SK-N-DZ (cell line): ENCODE measurements at regions not wholly inside any gene's neighbourhood (a gene's known extent, or its start where the extent isn't known, plus 50 kb on each side); places are given as distances from the start of the nearest gene placed in this dataset.
"Not testable (repeated sequence)": the region's sequence is repeated elsewhere in the genome, so short reads cannot be mapped to it uniquely, and the experiment has no call there.

Experiments
- DNase-seq: peaks from one replicate; pipeline ENCODE4 v3.0.0-alpha.2; 2015; ENCODE audit warnings: low spot score

DNA sequence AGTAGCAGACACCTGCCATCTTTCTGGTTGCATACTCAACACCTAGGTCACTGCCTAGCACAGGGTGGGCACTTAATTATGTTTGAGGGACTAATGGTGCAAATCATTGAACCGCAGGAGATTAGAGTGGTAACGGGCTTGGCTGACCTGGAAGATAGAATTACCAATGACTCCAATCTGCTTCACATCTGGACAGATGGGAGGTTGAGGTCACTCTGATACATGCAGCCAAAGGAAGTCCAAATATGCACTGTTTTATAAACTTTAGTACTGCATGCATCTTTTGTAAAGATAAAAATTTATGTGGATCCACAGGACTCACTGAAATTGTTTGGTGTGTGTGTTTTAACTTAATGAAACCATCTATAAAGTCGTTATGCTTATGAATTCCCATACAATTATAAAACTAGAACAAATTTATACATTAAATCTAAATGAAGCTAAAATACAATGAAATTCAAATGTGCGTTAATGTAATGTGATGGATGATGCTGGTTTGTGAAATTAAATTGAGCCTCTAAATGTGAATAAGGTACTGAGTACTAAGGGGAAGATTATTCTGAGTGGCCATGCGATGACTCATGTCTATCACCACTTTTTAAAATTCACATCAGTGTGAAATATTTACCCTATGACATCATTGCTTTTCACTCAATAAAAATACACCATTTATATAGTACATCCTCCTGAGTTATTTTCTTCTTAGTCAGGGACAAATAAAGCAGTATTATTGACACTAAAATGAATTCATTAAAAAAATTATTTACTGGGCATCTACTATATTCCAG lies 224.7 kb upstream of the FAM78B start:
- DNase-seq = no peak

- no peak for DNase-seq
Measured at GRCh38 chr1:166395729-166396128, 228.9 kb upstream of the FAM78B start.

GRCh38 chr1:166409253-166410082 lies 242.7 kb upstream of the FAM78B start:
- not testable (repeated sequence) for DNase-seq

DNA sequence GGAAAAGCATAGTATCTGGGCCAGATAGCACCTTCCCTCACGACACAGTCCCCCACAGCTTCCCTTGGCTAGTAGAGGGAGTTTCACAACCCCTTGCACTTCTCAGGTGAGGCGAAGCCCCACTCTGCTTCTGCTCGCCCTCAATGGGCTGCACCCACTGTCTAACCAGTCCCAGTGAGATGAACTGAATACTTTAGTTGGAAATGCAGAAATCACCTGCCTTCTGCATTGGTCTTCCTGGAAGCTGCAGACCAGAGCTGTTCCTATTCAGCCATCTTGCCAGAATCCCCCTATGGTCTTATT lies 243.2 kb upstream of the FAM78B start:
- DNase-seq = no peak

DNA sequence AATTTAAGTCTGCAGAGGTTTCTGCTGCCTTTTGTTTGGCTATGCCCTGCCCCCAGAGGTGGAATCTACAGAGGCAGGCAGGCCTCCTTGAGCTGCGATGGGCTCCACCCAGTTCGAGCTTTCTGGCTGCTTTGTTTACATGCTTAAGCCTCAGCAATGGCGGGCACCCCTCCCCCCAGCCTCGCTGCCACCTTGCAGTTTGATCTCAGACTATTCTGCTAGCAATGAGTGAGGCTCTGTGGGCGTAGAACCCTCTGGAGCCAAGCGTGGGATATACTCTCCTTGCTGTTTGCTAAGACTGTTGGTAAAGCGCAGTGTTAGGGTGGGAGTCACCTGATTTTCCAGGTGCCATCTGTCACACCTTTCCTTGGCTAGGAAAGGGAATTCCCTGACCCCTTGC lies 250.0 kb upstream of the FAM78B start:
- DNase-seq = not testable (repeated sequence)

GRCh38 chr1:166418344-166418933 lies 251.6 kb upstream of the FAM78B start:
- no peak for DNase-seq

DNA sequence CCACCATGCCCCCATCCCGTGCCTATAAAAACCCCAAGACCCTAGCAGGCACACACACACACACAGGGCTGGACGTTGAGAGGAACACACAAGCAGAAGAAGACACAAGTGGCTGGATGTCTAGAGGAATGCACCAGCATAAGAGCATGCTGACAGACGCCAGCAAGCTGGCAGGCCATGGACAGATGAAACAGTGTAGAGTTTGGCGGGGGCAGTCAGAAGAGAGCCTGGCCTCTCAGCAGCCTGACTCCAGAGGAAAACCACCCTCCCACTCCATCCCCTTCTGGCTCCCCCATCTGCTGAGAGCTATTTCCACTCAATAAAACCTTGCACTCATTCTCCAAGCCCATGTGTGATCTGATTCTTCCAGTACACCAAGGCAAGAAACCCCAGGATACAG lies 255.8 kb upstream of the FAM78B start:
- DNase-seq = not testable (repeated sequence)

GRCh38 chr1:166432655-166433054 lies 265.9 kb upstream of the FAM78B start:
- no peak for DNase-seq

DNA sequence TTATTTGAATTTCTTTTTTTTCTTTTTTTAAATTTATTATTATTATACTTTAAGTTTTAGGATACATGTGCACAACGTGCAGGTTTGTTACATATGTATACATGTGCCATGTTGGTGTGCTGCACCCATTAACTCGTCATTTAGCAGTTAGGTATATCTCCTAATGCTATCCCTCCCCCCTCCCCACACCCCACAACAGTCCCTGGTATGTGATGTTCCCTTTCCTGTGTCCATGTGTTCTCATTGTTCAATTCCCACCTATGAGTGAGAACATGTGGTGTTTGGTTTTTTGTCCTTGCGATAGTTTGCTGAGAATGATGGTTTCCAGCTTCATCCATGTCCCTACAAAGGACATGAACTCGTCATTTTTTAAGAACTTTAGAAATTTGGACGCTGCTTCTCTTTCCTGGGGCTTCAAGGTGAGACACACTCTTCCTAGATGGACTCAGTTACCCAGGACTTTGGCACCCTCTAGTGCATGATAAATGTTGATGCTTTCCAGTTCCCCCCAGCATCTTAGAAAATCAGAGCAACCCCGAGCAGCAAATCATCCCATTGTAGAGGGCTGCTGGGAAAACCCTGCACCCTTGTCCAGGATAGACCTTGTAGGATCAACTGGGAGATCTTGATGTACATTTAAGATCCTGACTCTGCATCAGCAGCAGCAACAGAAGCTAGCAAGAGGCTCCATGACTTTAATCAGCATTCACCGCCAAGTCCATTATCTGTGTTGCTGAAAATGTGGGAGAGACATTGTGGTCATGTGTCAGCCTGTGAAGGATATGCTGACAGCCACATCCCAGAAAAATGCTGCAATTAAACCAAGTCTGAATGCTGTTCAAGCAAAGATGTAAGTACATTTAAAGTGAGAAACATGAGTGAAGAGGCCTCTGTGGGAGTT lies 266.9 kb upstream of the FAM78B start:
- DNase-seq = peak; percentile 45

DNA sequence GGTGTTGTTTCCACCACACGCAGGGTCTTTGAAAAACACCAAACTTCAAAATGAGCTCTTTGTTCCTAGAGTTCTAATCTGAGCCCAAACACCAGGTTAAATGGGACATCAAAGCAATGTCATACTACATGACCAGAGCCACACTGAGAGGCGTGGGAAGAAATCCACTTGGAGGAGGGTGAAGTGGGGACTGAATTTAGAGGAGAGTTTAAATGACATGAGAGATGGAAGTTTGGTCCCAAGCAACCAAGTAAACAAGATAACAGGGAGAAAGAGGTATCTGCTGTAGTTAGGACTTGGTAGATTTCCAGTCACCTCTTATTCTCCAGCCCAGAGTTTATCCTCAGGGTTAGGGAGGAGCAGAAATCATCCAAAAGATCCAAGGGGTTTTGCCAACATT lies 290.9 kb upstream of the FAM78B start:
- DNase-seq = no peak

DNA sequence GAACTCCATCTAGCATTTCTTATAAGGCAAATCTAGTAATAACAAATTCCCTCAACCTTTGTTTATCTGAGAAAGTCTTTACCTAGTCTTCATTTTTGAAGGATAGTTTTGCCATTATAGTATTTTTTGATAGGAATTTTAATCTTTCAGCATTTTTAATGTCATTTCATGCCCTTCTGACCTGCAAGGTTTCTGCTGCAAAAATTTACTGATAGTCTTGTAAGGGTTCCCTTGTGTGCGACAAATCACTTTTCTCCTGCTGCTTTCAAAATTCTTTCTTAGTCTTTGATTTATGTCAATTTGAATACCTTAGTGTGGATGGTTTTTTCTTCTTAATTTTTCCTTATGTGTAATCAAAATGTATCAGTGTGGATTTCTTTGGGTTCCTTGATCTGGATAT lies 297.5 kb upstream of the FAM78B start:
- no peak for DNase-seq

DNA sequence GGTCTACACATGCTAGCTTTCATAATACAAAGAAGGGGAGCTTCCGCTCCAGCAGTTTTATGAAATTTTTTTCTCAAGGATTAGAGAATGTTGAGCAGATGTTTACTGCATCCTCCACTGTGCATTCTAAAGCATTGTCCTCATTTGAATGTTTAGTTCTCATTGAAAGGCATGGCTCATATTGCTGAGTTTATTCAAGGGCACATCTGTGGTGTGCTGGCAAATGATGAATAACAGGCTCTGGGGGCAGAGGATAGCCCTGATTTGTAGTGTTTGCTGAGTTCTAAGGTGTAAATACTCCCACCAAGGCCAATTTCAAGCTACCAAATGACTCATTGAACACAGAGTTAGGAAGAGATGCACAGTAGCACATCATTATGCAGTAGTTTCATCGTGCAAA lies 303.2 kb upstream of the FAM78B start:
- no peak for DNase-seq

DNA sequence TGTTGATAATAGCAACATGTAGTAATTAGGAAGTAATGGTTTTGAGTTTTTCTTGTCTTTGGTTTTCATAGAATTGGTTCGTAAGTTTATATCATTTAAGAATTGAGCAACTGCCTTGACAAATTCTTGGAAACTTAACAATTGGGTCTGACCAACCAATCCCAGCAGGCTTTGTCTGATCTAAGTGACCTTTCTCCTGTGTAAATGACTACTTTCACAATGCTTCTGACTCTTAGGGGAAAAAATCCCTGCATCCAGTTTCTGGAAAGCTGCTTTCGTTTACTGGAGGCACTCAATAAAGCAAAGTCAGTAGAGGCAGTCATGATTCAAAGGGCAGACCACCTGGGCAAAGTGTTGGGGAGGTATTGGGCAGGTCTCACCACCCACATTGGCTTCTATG lies 303.6 kb upstream of the FAM78B start:
- DNase-seq = no peak

- DNase-seq = no peak
Measured at GRCh38 chr1:166471359-166471758, 304.6 kb upstream of the FAM78B start.

DNA sequence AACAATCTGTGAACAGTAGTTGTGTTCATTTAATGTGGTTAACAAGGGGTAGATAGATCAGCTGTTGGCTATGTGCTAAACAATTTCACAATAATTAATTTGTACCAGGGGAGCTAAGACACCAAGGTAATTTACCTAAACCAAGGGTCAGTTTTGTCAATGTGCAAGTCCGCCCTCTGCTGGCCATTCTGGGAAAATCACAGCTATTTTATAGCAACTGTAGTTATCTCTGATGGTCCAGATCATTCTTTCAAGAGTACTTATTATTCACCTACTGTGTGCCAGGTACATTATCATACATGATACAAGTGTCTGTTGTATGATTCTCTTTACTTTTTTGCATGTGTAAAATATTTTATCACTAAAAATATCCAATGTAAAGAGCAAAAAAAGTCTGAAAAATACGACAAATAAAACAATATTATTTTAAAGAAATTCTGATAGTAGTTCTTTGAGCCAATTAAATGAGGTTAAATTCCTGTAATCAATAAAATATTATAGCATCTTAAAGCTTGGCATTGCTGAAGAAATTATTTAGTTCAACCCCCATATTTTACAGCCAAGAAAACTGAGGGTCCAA lies 312.3 kb upstream of the FAM78B start:
- DNase-seq = peak; percentile 40

DNA sequence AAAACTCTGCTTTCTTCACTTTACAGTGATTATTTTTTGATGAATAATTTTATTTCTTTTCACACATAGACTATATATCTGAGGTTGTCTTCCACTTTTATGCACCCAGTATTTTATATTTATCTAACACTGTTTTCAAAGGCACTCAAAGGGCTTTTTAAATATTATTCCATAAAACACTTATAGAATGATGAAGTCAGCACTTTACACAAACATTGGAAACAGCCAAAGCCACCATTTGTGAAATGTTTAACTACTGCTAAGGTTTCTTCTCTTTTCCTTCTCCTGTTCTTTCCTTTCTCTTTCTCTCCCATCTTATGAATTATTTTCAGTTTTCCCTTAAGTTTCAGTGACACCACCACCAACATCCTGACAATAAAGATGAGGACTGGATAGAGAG lies 317.7 kb upstream of the FAM78B start:
- DNase-seq = no peak

GRCh38 chr1:166484871-166485270 lies 318.1 kb upstream of the FAM78B start:
- no peak for DNase-seq

GRCh38 chr1:166485620-166486019 lies 318.8 kb upstream of the FAM78B start:
- no peak for DNase-seq

DNA sequence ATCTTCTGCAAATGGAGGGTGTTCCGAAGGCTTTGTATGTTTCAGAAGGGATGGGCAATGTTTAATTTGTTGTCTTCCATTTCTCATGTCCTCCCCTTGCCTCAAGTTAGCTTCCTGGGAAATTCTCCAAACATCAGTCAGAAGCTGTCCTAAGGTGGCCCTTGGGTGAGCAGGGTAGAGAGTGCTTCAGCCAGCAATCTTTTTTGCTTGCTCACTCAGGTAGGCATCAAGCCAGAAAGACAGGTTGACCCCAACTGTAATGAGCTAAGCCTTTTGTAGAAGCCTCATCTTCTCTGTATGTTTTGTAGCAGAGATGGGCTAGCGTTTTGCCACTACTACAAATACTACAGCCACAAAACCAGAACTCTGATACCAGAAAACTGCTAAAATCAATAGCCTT lies 321.5 kb upstream of the FAM78B start:
- DNase-seq = no peak

DNA sequence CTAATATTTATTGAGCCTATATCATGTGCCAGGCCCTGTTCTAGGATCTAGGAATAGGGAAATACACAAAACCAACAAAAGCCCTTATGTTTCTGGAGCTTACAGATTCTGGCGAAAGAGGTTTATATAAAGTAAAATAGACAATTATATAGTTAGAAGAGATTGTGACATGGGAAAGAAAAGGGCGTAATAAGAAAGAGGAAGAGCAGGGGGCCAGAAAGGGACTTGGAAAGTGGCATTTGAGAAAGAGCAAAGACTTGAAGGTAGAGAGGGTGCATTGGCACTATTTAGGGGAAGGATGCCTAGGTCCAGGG lies 322.5 kb upstream of the FAM78B start:
- no peak for DNase-seq

- no peak for DNase-seq
Measured at GRCh38 chr1:166489670-166490436, 323.1 kb upstream of the FAM78B start.
